B cell (primary cell): ENCODE measurements at regions not wholly inside any gene's neighbourhood (a gene's known extent, or its start where the extent isn't known, plus 50 kb on each side); places are given as distances from the start of the nearest gene placed in this dataset.

Experiments
- ATAC-seq: fragments of 200-7000 bp; cut with Tn5 transposase; one replicate; pipeline ENCODE4 v1.10.0; 2021; ENCODE audit warnings: low read depth, mild to moderate bottlenecking, moderate number of reproducible peaks, moderate library complexity
- CTCF ChIA-PET: fragments of 350-600 bp; sonication (Branson Sonifier 250); formaldehyde crosslinking; loops from one replicate; lab custom pipeline; 2021; ENCODE audit warnings: antibody characterized with exemption, inconsistent platforms; lab: Charles Lee
- POLR2A ChIA-PET: fragments of 350-600 bp; sonication (Branson Sonifier 250); formaldehyde crosslinking; loops from one replicate; lab custom pipeline; 2021; ENCODE audit warnings: antibody characterized with exemption; lab: Charles Lee
- DNase-seq: peaks from one replicate; pipeline ENCODE4 v3.0.0; 2013
- H2AFZ ChIP-seq: 2 replicates; pipeline ENCODE4 v1.6.1; 2012; ENCODE audit warnings: mild to moderate bottlenecking, low read depth, low read length; ENCODE audit not compliant: insufficient read depth, poor library complexity, severe bottlenecking
- H3K27ac ChIP-seq, 2 donors: 1 replicate in 1 of 2; 2 replicates in 1 of 2; pipeline ENCODE4 v1.5.1; 2012 to 2013; ENCODE audit warnings: low read length in 2 of 2, mild to moderate bottlenecking in 2 of 2, moderate library complexity in 1 of 2
- H3K27me3 ChIP-seq, 4 experiments: fragments of 200-600 bp in 1 of 4; sonication (generic) in 1 of 4; replicated peaks in 1 of 4; 1 replicate in 2 of 4; 2 replicates in 2 of 4; pipeline versions ENCODE4 v1.6.1 to v1.7.0; 2013 to 2016; ENCODE audit warnings: low read length in 3 of 4, mild to moderate bottlenecking in 2 of 4, mixed read lengths in 1 of 4, moderate library complexity in 1 of 4; ENCODE audit not compliant: insufficient read depth in 4 of 4, control insufficient read depth in 3 of 4; ENCODE audit errors: control extremely low read depth in 1 of 4
- H3K36me3 ChIP-seq, 2 experiments: replicated peaks in 1 of 2; 1 replicate in 1 of 2; 2 replicates in 1 of 2; pipeline versions ENCODE4 v1.6.1 to v1.7.1; 2013; ENCODE audit warnings: low read length in 1 of 2; ENCODE audit not compliant: insufficient read depth in 2 of 2, control insufficient read depth in 1 of 2; ENCODE audit errors: control extremely low read depth in 1 of 2, extremely low read depth in 1 of 2
- H3K4me1 ChIP-seq, 2 donors: fragments of 200-600 bp in 1 of 2; sonication (generic) in 1 of 2; 1 replicate in 1 of 2; 2 replicates in 1 of 2; pipeline versions ENCODE4 v1.5.1 to v1.6.1; 2013 to 2017; ENCODE audit warnings: low read length in 2 of 2; ENCODE audit not compliant: control insufficient read depth in 2 of 2, insufficient read depth in 2 of 2
- H3K4me2 ChIP-seq: replicated peaks from 2 replicates; pipeline ENCODE3; 2012; ENCODE audit warnings: mild to moderate bottlenecking, low read depth, low read length; ENCODE audit not compliant: poor library complexity, severe bottlenecking
- H3K4me3 ChIP-seq, 5 experiments: fragments of 200-600 bp in 1 of 5; sonication (generic) in 1 of 5; 1 replicate in 3 of 5; 2 replicates in 2 of 5; pipeline versions ENCODE4 v1.5.1 to v1.7.0; 2011 to 2016; ENCODE audit warnings: low read length in 4 of 5, mild to moderate bottlenecking in 4 of 5, low read depth in 2 of 5, control low read depth in 1 of 5, moderate library complexity in 1 of 5; ENCODE audit not compliant: insufficient read depth in 1 of 5; ENCODE audit errors: control extremely low read depth in 1 of 5, extremely low read depth in 1 of 5
- H3K79me2 ChIP-seq: fragments of 200-600 bp; sonication (generic); one replicate; pipeline ENCODE4 v1.6.0; 2016; ENCODE audit warnings: low read length; ENCODE audit not compliant: control insufficient read depth, insufficient read depth
- H3K9ac ChIP-seq: fragments of 200-600 bp; sonication (generic); 2 replicates; pipeline ENCODE4 v1.6.1; 2017; ENCODE audit warnings: mild to moderate bottlenecking, low read length, moderate library complexity
- H3K9me3 ChIP-seq, 3 donors: one replicate each; pipeline versions ENCODE4 v1.6.1 to v1.7.1; 2013; ENCODE audit warnings: low read length in 2 of 3; ENCODE audit not compliant: control insufficient read depth in 2 of 3, insufficient read depth in 1 of 3; ENCODE audit errors: control extremely low read depth in 1 of 3
- H4K20me1 ChIP-seq: 2 replicates; pipeline ENCODE4 v1.6.0; 2012; ENCODE audit warnings: mild to moderate bottlenecking, low read length; ENCODE audit not compliant: insufficient read depth, control insufficient read depth, poor library complexity, severe bottlenecking
- H3K27ac Mint-ChIP-seq: one replicate; pipeline ENCODE4 v1.8.0; 2021; ENCODE audit warnings: mixed read lengths
- H3K27me3 Mint-ChIP-seq: one replicate; pipeline ENCODE4 v1.8.0; 2021; ENCODE audit warnings: mixed read lengths
- H3K4me1 Mint-ChIP-seq: one replicate; pipeline ENCODE4 v1.8.0; 2021; ENCODE audit warnings: mixed read lengths
- H3K4me3 Mint-ChIP-seq: one replicate; pipeline ENCODE4 v1.8.0; 2021; ENCODE audit warnings: mixed read lengths
- H3K9me3 Mint-ChIP-seq: one replicate; pipeline ENCODE4 v1.8.0; 2022; ENCODE audit warnings: mixed read lengths; ENCODE audit not compliant: insufficient read depth
- EZH2 ChIP-seq: IDR thresholded peaks from 2 replicates; pipeline ENCODE4 v1.6.1; 2012; ENCODE audit warnings: borderline replicate concordance, low read depth, mild to moderate bottlenecking, moderate library complexity, low read length; ENCODE audit not compliant: insufficient read depth, poor library complexity, severe bottlenecking
- WGBS: methylation state at CpG from one replicate; pipeline ENCODE4 v1.1.5; 2013; ENCODE audit warnings: missing lambda C conversion rate; ENCODE audit not compliant: insufficient coverage; 5-methylcytosine and 5-hydroxymethylcytosine counted together
- intact Hi-C: fragments of 100-400 bp; cut with micrococcal nuclease; formaldehyde crosslinking; loops from one replicate; pipeline ENCODE4 v1.10.0; 2022
- TF ChIP-seq, protein P1 (sequence below): fragments of 200-600 bp; IDR thresholded peaks from one replicate; pipeline ENCODE4 v1.8.0; 2022; ENCODE audit warnings: antibody characterized with exemption, mild to moderate bottlenecking

GRCh38 chr2:212831671-212832199, 293.1 kb upstream of the ERBB4 start:
- POLR2A ChIA-PET = no interaction called here
- Mint-ChIP-seq H3K27ac (no peak overlapping the region), H3K27me3 (no peaks in the 10 kb centered on the region), H3K4me3 (no peak overlapping the region), H3K9me3 (no peaks in the 10 kb centered on the region), H3K4me1 (no peaks in the 10 kb centered on the region)
- Histone ChIP-seq H3K9me3 (peaks cover 0 to 24% (median 6%) of the 10 kb centered on the region in 3 donors), H3K4me2 (no peak overlapping the region), H4K20me1 (no peaks in the 10 kb centered on the region), H3K36me3 (no peaks in the 10 kb centered on the region), H3K27ac (no peak overlapping the region), H3K4me3 (no peak overlapping the region), H3K4me1 (no peaks in the 10 kb centered on the region), H3K79me2 (no peaks in the 10 kb centered on the region), H3K9ac (no peak overlapping the region), H2AFZ (no peak overlapping the region), H3K27me3 (no peaks in the 10 kb centered on the region)
- WGBS = 94% methylated on average over 50 of the region's 50 CpGs
- TF ChIP-seq, protein P1, sequence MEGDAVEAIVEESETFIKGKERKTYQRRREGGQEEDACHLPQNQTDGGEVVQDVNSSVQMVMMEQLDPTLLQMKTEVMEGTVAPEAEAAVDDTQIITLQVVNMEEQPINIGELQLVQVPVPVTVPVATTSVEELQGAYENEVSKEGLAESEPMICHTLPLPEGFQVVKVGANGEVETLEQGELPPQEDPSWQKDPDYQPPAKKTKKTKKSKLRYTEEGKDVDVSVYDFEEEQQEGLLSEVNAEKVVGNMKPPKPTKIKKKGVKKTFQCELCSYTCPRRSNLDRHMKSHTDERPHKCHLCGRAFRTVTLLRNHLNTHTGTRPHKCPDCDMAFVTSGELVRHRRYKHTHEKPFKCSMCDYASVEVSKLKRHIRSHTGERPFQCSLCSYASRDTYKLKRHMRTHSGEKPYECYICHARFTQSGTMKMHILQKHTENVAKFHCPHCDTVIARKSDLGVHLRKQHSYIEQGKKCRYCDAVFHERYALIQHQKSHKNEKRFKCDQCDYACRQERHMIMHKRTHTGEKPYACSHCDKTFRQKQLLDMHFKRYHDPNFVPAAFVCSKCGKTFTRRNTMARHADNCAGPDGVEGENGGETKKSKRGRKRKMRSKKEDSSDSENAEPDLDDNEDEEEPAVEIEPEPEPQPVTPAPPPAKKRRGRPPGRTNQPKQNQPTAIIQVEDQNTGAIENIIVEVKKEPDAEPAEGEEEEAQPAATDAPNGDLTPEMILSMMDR = no peak
- TF ChIP-seq EZH2 = no peak
- DNase-seq = no peak
- no peak for ATAC-seq
- CTCF ChIA-PET = no interaction called here
- intact Hi-C loops = no loop called here

DNA sequence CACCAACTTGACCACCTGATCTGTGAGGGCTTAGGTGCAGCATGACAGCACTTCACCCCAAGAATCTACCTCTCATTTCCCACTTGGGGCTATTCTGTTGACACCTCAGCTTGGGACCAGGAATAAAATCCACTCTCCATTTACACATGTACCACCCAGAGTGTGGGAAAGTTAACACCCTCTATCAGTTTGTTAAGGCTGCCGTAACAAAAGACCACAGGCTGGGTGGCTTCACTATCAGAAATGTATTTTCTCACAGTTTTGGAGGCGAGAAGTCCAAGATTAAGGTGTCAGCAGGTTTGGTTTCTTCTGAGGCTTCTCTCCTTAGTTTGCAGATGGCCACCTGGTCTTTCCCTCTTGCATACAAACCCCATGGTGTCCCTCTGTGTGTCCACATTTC, 277.7 kb upstream of the ERBB4 start:
- H3K36me3 ChIP-seq = no peaks in the 10 kb centered on the region
- CTCF ChIA-PET = no interaction called here
- no peak overlapping the region for H3K27ac ChIP-seq
- H3K27ac Mint-ChIP-seq = no peak overlapping the region
- H3K4me3 ChIP-seq = no peak overlapping the region
- no peak overlapping the region for H2AFZ ChIP-seq
- no peaks in the 10 kb centered on the region for H3K4me1 ChIP-seq
- TF ChIP-seq, protein P1 = no peak
- no peak for TF ChIP-seq EZH2
- ATAC-seq = no peak
- DNase-seq = no peak
- H3K4me3 Mint-ChIP-seq = no peak overlapping the region
- H4K20me1 ChIP-seq = no peaks in the 10 kb centered on the region
- WGBS = 83% methylated on average over 1 of the region's 2 CpGs
- H3K4me2 ChIP-seq = no peak overlapping the region
- intact Hi-C loops = no loop called here
- H3K4me1 Mint-ChIP-seq = peaks cover 4% of the 10 kb centered on the region
- POLR2A ChIA-PET = no interaction called here
- no peaks in the 10 kb centered on the region for H3K79me2 ChIP-seq
- no peaks in the 10 kb centered on the region for H3K27me3 Mint-ChIP-seq
- no peak overlapping the region for H3K9ac ChIP-seq
- H3K9me3 Mint-ChIP-seq = no peaks in the 10 kb centered on the region
- H3K27me3 ChIP-seq = no peaks in the 10 kb centered on the region
- H3K9me3 ChIP-seq = no peaks in the 10 kb centered on the region
